HG02642 (cell line): ENCODE measurements at regions not wholly inside any gene's neighbourhood (a gene's known extent, or its start where the extent isn't known, plus 50 kb on each side); places are given as distances from the start of the nearest gene placed in this dataset.
"Not testable (repeated sequence)": the region's sequence is repeated elsewhere in the genome, so short reads cannot be mapped to it uniquely, and the experiment has no call there.

Experiments used
- ATAC-seq: cut with Tn5 transposase; IDR thresholded peaks from one replicate; pipeline ENCODE4 v1.9.1; 2021; ENCODE audit warnings: mild to moderate bottlenecking; ENCODE audit not compliant: unreplicated experiment, poor library complexity

- no peak for ATAC-seq
Measured at GRCh38 chr6:169085466-169085865, 168.2 kb downstream of the THBS2 start.

GRCh38 chr6:169084557-169084956 is 169.1 kb downstream of the THBS2 start:
- not testable (repeated sequence) for ATAC-seq

GRCh38 chr6:169084067-169084466 is 169.6 kb downstream of the THBS2 start:
- ATAC-seq = no peak

- no peak for ATAC-seq
Measured at GRCh38 chr6:169083508-169083874, 170.2 kb downstream of the THBS2 start.

GRCh38 chr6:169082817-169083507 is 170.7 kb downstream of the THBS2 start:
- no peak for ATAC-seq

- ATAC-seq = no peak
Measured at GRCh38 chr6:169082093-169082492, 171.6 kb downstream of the THBS2 start.

GRCh38 chr6:169081248-169081647 is 172.4 kb downstream of the THBS2 start:
- ATAC-seq = no peak

- no peak for ATAC-seq
Measured at GRCh38 chr6:169079650-169080049, 174.0 kb downstream of the THBS2 start.

GRCh38 chr6:169078399-169079145 is 175.1 kb downstream of the THBS2 start:
- ATAC-seq = no peak

- no peak for ATAC-seq
Measured at GRCh38 chr6:169075915-169076654, 177.6 kb downstream of the THBS2 start.

- no peak for ATAC-seq
Measured at GRCh38 chr6:169075211-169075914, 178.3 kb downstream of the THBS2 start.

- no peak for ATAC-seq
Measured at GRCh38 chr6:169074526-169074925, 179.1 kb downstream of the THBS2 start.

- no peak for ATAC-seq
Measured at GRCh38 chr6:169073311-169073710, 180.3 kb downstream of the THBS2 start.

GRCh38 chr6:169072127-169073042 is 181.3 kb downstream of the THBS2 start:
- no peak for ATAC-seq

GRCh38 chr6:169071394-169071793 is 182.3 kb downstream of the THBS2 start:
- no peak for ATAC-seq

GRCh38 chr6:169070506-169071176 is 183.0 kb downstream of the THBS2 start:
- no peak for ATAC-seq

GRCh38 chr6:169069356-169069755 is 184.3 kb downstream of the THBS2 start:
- ATAC-seq = no peak

GRCh38 chr6:169064194-169064593 is 189.5 kb downstream of the THBS2 start:
- no peak for ATAC-seq

GRCh38 chr6:169062272-169062671 is 191.4 kb downstream of the THBS2 start:
- no peak for ATAC-seq
